HepG2 (cell line): ENCODE measurements at regions not wholly inside any gene's neighbourhood (a gene's known extent, or its start where the extent isn't known, plus 50 kb on each side); places are given as distances from the start of the nearest gene placed in this dataset.

Source experiments
- EP300 ChIP-seq, 3 experiments: sonication (generic) in 1 of 3; formaldehyde crosslinking in 1 of 3; IDR thresholded peaks; 2 replicates each; pipeline versions ENCODE4 v1.5.1 to v1.6.1; 2011 to 2020; ENCODE audit warnings: low read depth in 2 of 3, low read length in 2 of 3, borderline replicate concordance in 1 of 3, improper control_type of control experiment in 1 of 3, mild to moderate bottlenecking in 1 of 3, missing genetic modification reagents in 1 of 3, moderate library complexity in 1 of 3
- EZH2 ChIP-seq: conservative IDR thresholded peaks from 2 replicates; pipeline ENCODE4 v1.6.1; 2012; ENCODE audit warnings: mild to moderate bottlenecking, low read depth, low read length, moderate library complexity
- POLR2AphosphoS5 ChIP-seq: IDR thresholded peaks from 2 replicates; pipeline ENCODE4 v1.6.1; 2012; ENCODE audit warnings: low read depth, low read length
- TF ChIP-seq, protein P1 (sequence below): sonication (generic); formaldehyde crosslinking; IDR thresholded peaks from 2 replicates; pipeline ENCODE4 v1.5.0; 2020; ENCODE audit warnings: missing genetic modification reagents
- TF ChIP-seq, protein P2 (sequence below): IDR thresholded peaks from 2 replicates; pipeline ENCODE4 v1.4.0; 2020; ENCODE audit warnings: mild to moderate bottlenecking, missing genetic modification reagents
- TF ChIP-seq, protein P3 (sequence below): sonication (generic); formaldehyde crosslinking; IDR thresholded peaks from 2 replicates; pipeline ENCODE4 v1.9.0; 2022; ENCODE audit warnings: missing genetic modification reagents, mild to moderate bottlenecking, borderline replicate concordance
- TF ChIP-seq, protein P4 (sequence below): sonication (generic); formaldehyde crosslinking; IDR thresholded peaks from 2 replicates; pipeline ENCODE4 v1.4.0; 2020; ENCODE audit warnings: missing genetic modification reagents

DNA sequence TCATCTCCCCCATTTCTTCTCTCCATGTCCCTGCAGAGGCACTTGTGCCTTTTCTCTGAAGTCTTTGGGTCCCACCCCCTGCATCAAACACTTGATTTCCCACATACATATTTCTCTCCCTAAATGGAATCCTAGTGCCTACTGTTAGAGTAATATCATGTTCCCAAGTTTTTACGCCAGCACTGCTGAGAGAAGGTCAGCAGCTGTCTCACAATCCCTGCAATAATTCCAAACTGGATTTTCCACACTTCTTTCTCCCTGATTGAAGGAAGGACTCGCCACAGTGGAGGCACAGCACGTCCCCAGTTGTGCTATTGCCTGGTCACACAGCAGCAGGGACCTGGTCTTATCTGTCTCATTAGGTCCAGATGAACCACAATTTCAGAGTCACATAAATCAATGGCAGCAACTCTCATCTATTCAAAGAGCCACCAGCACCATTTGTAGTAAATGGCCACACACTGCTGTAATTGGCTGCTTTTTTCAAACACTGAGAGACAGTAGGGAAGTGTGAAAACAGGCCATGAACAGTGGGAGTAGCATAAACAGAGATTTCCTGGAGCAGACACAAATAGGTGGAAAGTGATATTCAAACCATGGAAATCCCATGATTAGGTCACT, 605.5 kb downstream of the XPNPEP1 start:
- TF ChIP-seq, protein P1, sequence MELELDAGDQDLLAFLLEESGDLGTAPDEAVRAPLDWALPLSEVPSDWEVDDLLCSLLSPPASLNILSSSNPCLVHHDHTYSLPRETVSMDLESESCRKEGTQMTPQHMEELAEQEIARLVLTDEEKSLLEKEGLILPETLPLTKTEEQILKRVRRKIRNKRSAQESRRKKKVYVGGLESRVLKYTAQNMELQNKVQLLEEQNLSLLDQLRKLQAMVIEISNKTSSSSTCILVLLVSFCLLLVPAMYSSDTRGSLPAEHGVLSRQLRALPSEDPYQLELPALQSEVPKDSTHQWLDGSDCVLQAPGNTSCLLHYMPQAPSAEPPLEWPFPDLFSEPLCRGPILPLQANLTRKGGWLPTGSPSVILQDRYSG: no peak
- TF ChIP-seq, protein P2, sequence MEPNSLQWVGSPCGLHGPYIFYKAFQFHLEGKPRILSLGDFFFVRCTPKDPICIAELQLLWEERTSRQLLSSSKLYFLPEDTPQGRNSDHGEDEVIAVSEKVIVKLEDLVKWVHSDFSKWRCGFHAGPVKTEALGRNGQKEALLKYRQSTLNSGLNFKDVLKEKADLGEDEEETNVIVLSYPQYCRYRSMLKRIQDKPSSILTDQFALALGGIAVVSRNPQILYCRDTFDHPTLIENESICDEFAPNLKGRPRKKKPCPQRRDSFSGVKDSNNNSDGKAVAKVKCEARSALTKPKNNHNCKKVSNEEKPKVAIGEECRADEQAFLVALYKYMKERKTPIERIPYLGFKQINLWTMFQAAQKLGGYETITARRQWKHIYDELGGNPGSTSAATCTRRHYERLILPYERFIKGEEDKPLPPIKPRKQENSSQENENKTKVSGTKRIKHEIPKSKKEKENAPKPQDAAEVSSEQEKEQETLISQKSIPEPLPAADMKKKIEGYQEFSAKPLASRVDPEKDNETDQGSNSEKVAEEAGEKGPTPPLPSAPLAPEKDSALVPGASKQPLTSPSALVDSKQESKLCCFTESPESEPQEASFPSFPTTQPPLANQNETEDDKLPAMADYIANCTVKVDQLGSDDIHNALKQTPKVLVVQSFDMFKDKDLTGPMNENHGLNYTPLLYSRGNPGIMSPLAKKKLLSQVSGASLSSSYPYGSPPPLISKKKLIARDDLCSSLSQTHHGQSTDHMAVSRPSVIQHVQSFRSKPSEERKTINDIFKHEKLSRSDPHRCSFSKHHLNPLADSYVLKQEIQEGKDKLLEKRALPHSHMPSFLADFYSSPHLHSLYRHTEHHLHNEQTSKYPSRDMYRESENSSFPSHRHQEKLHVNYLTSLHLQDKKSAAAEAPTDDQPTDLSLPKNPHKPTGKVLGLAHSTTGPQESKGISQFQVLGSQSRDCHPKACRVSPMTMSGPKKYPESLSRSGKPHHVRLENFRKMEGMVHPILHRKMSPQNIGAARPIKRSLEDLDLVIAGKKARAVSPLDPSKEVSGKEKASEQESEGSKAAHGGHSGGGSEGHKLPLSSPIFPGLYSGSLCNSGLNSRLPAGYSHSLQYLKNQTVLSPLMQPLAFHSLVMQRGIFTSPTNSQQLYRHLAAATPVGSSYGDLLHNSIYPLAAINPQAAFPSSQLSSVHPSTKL (CRISPR knock-in tag): no peak
- TF ChIP-seq, protein P3, sequence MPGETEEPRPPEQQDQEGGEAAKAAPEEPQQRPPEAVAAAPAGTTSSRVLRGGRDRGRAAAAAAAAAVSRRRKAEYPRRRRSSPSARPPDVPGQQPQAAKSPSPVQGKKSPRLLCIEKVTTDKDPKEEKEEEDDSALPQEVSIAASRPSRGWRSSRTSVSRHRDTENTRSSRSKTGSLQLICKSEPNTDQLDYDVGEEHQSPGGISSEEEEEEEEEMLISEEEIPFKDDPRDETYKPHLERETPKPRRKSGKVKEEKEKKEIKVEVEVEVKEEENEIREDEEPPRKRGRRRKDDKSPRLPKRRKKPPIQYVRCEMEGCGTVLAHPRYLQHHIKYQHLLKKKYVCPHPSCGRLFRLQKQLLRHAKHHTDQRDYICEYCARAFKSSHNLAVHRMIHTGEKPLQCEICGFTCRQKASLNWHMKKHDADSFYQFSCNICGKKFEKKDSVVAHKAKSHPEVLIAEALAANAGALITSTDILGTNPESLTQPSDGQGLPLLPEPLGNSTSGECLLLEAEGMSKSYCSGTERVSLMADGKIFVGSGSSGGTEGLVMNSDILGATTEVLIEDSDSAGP: no peak
- TF ChIP-seq, protein P4, sequence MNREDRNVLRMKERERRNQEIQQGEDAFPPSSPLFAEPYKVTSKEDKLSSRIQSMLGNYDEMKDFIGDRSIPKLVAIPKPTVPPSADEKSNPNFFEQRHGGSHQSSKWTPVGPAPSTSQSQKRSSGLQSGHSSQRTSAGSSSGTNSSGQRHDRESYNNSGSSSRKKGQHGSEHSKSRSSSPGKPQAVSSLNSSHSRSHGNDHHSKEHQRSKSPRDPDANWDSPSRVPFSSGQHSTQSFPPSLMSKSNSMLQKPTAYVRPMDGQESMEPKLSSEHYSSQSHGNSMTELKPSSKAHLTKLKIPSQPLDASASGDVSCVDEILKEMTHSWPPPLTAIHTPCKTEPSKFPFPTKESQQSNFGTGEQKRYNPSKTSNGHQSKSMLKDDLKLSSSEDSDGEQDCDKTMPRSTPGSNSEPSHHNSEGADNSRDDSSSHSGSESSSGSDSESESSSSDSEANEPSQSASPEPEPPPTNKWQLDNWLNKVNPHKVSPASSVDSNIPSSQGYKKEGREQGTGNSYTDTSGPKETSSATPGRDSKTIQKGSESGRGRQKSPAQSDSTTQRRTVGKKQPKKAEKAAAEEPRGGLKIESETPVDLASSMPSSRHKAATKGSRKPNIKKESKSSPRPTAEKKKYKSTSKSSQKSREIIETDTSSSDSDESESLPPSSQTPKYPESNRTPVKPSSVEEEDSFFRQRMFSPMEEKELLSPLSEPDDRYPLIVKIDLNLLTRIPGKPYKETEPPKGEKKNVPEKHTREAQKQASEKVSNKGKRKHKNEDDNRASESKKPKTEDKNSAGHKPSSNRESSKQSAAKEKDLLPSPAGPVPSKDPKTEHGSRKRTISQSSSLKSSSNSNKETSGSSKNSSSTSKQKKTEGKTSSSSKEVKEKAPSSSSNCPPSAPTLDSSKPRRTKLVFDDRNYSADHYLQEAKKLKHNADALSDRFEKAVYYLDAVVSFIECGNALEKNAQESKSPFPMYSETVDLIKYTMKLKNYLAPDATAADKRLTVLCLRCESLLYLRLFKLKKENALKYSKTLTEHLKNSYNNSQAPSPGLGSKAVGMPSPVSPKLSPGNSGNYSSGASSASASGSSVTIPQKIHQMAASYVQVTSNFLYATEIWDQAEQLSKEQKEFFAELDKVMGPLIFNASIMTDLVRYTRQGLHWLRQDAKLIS (CRISPR knock-in tag): no peak
- no peak for TF ChIP-seq EZH2
- no peak for TF ChIP-seq EP300 (IDR thresholded peaks at IDR 0.05; ENCODE audit: low read depth in 2 of 2, low read length in 2 of 2)
- TF ChIP-seq EP300 (CRISPR knock-in tag; IDR thresholded peaks at IDR 0.05; ENCODE audit: borderline replicate concordance): no peak
- no peak for TF ChIP-seq POLR2AphosphoS5
